Endothelial cell of hepatic sinusoid (primary cell): ENCODE measurements at regions not wholly inside any gene's neighbourhood (a gene's known extent, or its start where the extent isn't known, plus 50 kb on each side); places are given as distances from the start of the nearest gene placed in this dataset.

Source experiments
- in situ Hi-C: cut with HindIII; loops from 2 replicates; pipeline ENCODE4 v1.10.0; 2017; ENCODE audit warnings: low sequenced_read_pairs

- in situ Hi-C loops, result no loop called here
These were observed 588.6 kb upstream of the MKI67 start for GRCh38 chr10:128714644-128715415.

- in situ Hi-C loops, result no loop called here
These were observed 590.0 kb upstream of the MKI67 start for GRCh38 chr10:128716181-128716580.

GRCh38 chr10:128721963-128722445, 595.8 kb upstream of the MKI67 start:
- in situ Hi-C loops, result no loop called here

- in situ Hi-C loops, result no loop called here
These were observed 596.7 kb upstream of the MKI67 start for GRCh38 chr10:128722947-128723346.

GRCh38 chr10:128723631-128724205, 597.5 kb upstream of the MKI67 start:
- in situ Hi-C loops, result no loop called here

- in situ Hi-C loops, result no loop called here
These were observed 599.3 kb upstream of the MKI67 start for GRCh38 chr10:128725531-128725930.

GRCh38 chr10:128727114-128727513, 600.9 kb upstream of the MKI67 start:
- in situ Hi-C loops, result no loop called here

GRCh38 chr10:128729910-128730420, 603.7 kb upstream of the MKI67 start:
- in situ Hi-C loops, result no loop called here

GRCh38 chr10:128730922-128731321, 604.7 kb upstream of the MKI67 start:
- in situ Hi-C loops, result no loop called here

GRCh38 chr10:128734161-128734560, 607.9 kb upstream of the MKI67 start:
- in situ Hi-C loops, result no loop called here

GRCh38 chr10:128734734-128735133, 608.5 kb upstream of the MKI67 start:
- in situ Hi-C loops, result no loop called here

GRCh38 chr10:128735996-128736395, 609.8 kb upstream of the MKI67 start:
- in situ Hi-C loops, result no loop called here

- in situ Hi-C loops, result no loop called here
These were observed 612.2 kb upstream of the MKI67 start for GRCh38 chr10:128738386-128738915.

GRCh38 chr10:128739930-128740329, 613.7 kb upstream of the MKI67 start:
- in situ Hi-C loops, result no loop called here

GRCh38 chr10:128741180-128741579, 615.0 kb upstream of the MKI67 start:
- in situ Hi-C loops, result no loop called here

GRCh38 chr10:128741680-128742079, 615.5 kb upstream of the MKI67 start:
- in situ Hi-C loops, result no loop called here

- in situ Hi-C loops, result no loop called here
These were observed 617.9 kb upstream of the MKI67 start for GRCh38 chr10:128744092-128744491.

- in situ Hi-C loops, result no loop called here
These were observed 618.6 kb upstream of the MKI67 start for GRCh38 chr10:128744811-128745305.

- in situ Hi-C loops, result no loop called here
These were observed 621.5 kb upstream of the MKI67 start for GRCh38 chr10:128747582-128748346.

- in situ Hi-C loops, result no loop called here
These were observed 625.1 kb upstream of the MKI67 start for GRCh38 chr10:128751284-128751683.

- in situ Hi-C loops, result no loop called here
These were observed 625.6 kb upstream of the MKI67 start for GRCh38 chr10:128751851-128752250.
